Suprapubic skin (tissue), 4 donors: ENCODE measurements at regions not wholly inside any gene's neighbourhood (a gene's known extent, or its start where the extent isn't known, plus 50 kb on each side); places are given as distances from the start of the nearest gene placed in this dataset.

Experiments
- DNase-seq, 2 donors: peaks; one replicate each; pipeline ENCODE4 v3.0.0-alpha.2; 2019; ENCODE audit warnings: low spot score in 2 of 2
- H3K27ac ChIP-seq: fragments of 200-600 bp; sonication (generic); one replicate; pipeline ENCODE4 v1.5.1; 2019
- H3K27me3 ChIP-seq: fragments of 200-600 bp; sonication (generic); one replicate; pipeline ENCODE4 v1.5.1; 2019
- H3K36me3 ChIP-seq: fragments of 200-600 bp; sonication (generic); one replicate; pipeline ENCODE4 v1.5.1; 2019
- H3K4me1 ChIP-seq: fragments of 200-600 bp; sonication (generic); one replicate; pipeline ENCODE4 v1.5.1; 2019
- H3K4me3 ChIP-seq: fragments of 200-600 bp; sonication (generic); one replicate; pipeline ENCODE4 v1.5.1; 2019; ENCODE audit warnings: mild to moderate bottlenecking
- H3K9me3 ChIP-seq: fragments of 200-600 bp; sonication (generic); one replicate; pipeline ENCODE4 v1.5.1; 2019
- CTCF ChIP-seq, 2 donors: fragments of 200-600 bp in 1 of 2; fragments of 450-650 bp in 1 of 2; sonication (generic) in 1 of 2; IDR thresholded peaks; one replicate each; pipeline ENCODE4 v1.5.1; 2016 to 2019; ENCODE audit warnings: antibody characterized with exemption in 2 of 2, mild to moderate bottlenecking in 1 of 2, moderate library complexity in 1 of 2
- EP300 ChIP-seq: sonication (generic); formaldehyde crosslinking; IDR thresholded peaks from one replicate; pipeline ENCODE4 v1.6.1; 2017; ENCODE audit warnings: antibody characterized with exemption
- POLR2A ChIP-seq, 2 donors: fragments of 450-650 bp; IDR thresholded peaks; one replicate each; pipeline ENCODE4 v1.6.1; 2017; ENCODE audit warnings: antibody characterized with exemption in 2 of 2, mild to moderate bottlenecking in 2 of 2, moderate library complexity in 2 of 2
- POLR2AphosphoS5 ChIP-seq, 3 donors: sonication (generic); formaldehyde crosslinking; IDR thresholded peaks; one replicate each; pipeline ENCODE4 v1.6.1; 2017; ENCODE audit warnings: antibody characterized with exemption in 3 of 3
- WGBS: methylation state at CpG from one replicate; pipeline ENCODE4 v1.1.5; 2018; 5-methylcytosine and 5-hydroxymethylcytosine counted together

GRCh38 chr4:107380190-107380589, 339.8 kb downstream of the PAPSS1 start:
- H3K27me3 ChIP-seq: no peaks in the 10 kb centered on the region
- H3K4me3 ChIP-seq: no peak overlapping the region
- WGBS: 96% methylated on average over 4 of the region's 4 CpGs
- TF ChIP-seq POLR2AphosphoS5 (IDR thresholded peaks at IDR 0.05) (no peak), EP300 (no peak), POLR2A (IDR thresholded peaks at IDR 0.05) (no peak), CTCF (IDR thresholded peaks at IDR 0.05) (no peak)
- DNase-seq: no peak
- H3K36me3 ChIP-seq: no peaks in the 10 kb centered on the region
- no peak overlapping the region for H3K27ac ChIP-seq
- H3K4me1 ChIP-seq: no peaks in the 10 kb centered on the region
- no peaks in the 10 kb centered on the region for H3K9me3 ChIP-seq

GRCh38 chr4:107379054-107379869, 340.8 kb downstream of the PAPSS1 start:
- DNase-seq: no peak
- Histone ChIP-seq H3K27me3 (no peaks in the 10 kb centered on the region), H3K27ac (no peak overlapping the region), H3K4me3 (no peak overlapping the region), H3K9me3 (no peaks in the 10 kb centered on the region), H3K36me3 (no peaks in the 10 kb centered on the region), H3K4me1 (no peaks in the 10 kb centered on the region)
- TF ChIP-seq POLR2AphosphoS5 (IDR thresholded peaks at IDR 0.05): no peak
- TF ChIP-seq CTCF (IDR thresholded peaks at IDR 0.05): no peak
- no peak for TF ChIP-seq EP300
- TF ChIP-seq POLR2A (IDR thresholded peaks at IDR 0.05): no peak
- 73% methylated on average over 5 of the region's 5 CpGs for WGBS

- no peak for DNase-seq
- H3K9me3 ChIP-seq: no peaks in the 10 kb centered on the region
- TF ChIP-seq POLR2AphosphoS5 (IDR thresholded peaks at IDR 0.05) (no peak), EP300 (no peak), CTCF (IDR thresholded peaks at IDR 0.05) (no peak), POLR2A (IDR thresholded peaks at IDR 0.05) (no peak)
- H3K27me3 ChIP-seq: no peaks in the 10 kb centered on the region
- no peak overlapping the region for H3K4me3 ChIP-seq
- 54% methylated on average over 1 of the region's 1 CpG for WGBS
- no peaks in the 10 kb centered on the region for H3K4me1 ChIP-seq
- H3K36me3 ChIP-seq: no peaks in the 10 kb centered on the region
- H3K27ac ChIP-seq: no peak overlapping the region
Observed at GRCh38 chr4:107376293-107376692, 340.2 kb upstream of the DKK2 start.

- Histone ChIP-seq H3K27me3 (no peaks in the 10 kb centered on the region), H3K4me1 (no peaks in the 10 kb centered on the region), H3K9me3 (no peaks in the 10 kb centered on the region), H3K27ac (no peak overlapping the region), H3K36me3 (no peaks in the 10 kb centered on the region), H3K4me3 (no peak overlapping the region)
- no peak for TF ChIP-seq POLR2AphosphoS5 (IDR thresholded peaks at IDR 0.05)
- TF ChIP-seq CTCF (IDR thresholded peaks at IDR 0.05): no peak
- no peak for TF ChIP-seq POLR2A (IDR thresholded peaks at IDR 0.05)
- no peak for TF ChIP-seq EP300
- no peak for DNase-seq
Observed at GRCh38 chr4:107366900-107367299, 330.8 kb upstream of the DKK2 start.

- Histone ChIP-seq H3K27ac (no peak overlapping the region), H3K4me3 (no peak overlapping the region), H3K9me3 (no peaks in the 10 kb centered on the region), H3K27me3 (no peaks in the 10 kb centered on the region), H3K4me1 (no peaks in the 10 kb centered on the region), H3K36me3 (no peaks in the 10 kb centered on the region)
- no peak for TF ChIP-seq EP300
- no peak for TF ChIP-seq CTCF (IDR thresholded peaks at IDR 0.05)
- TF ChIP-seq POLR2A (IDR thresholded peaks at IDR 0.05): no peak
- TF ChIP-seq POLR2AphosphoS5 (IDR thresholded peaks at IDR 0.05): no peak
- WGBS: 60% methylated on average over 5 of the region's 5 CpGs
- no peak for DNase-seq
Observed at GRCh38 chr4:107366016-107366735, 330.1 kb upstream of the DKK2 start.
